Vagina (tissue), 2 donors: ENCODE measurements at regions not wholly inside any gene's neighbourhood (a gene's known extent, or its start where the extent isn't known, plus 50 kb on each side); places are given as distances from the start of the nearest gene placed in this dataset.

Experiments
- DNase-seq, 2 donors: peaks; one replicate each; pipeline ENCODE4 v3.0.0-alpha.2; 2017; ENCODE audit errors: extremely low spot score in 2 of 2
- H3K27ac ChIP-seq: fragments of 200-600 bp; sonication (generic); one replicate; pipeline ENCODE4 v1.5.1; 2019
- H3K27me3 ChIP-seq: fragments of 200-600 bp; sonication (generic); one replicate; pipeline ENCODE4 v1.5.1; 2019
- H3K36me3 ChIP-seq, 2 donors: fragments of 200-600 bp; sonication (generic); one replicate each; pipeline ENCODE4 v1.5.1; 2017 to 2019
- H3K4me1 ChIP-seq: fragments of 200-600 bp; sonication (generic); one replicate; pipeline ENCODE4 v1.5.1; 2019
- H3K4me3 ChIP-seq, 2 donors: fragments of 200-600 bp; sonication (generic); 1 replicate in 1 of 2; 2 replicates in 1 of 2; pipeline ENCODE4 v1.5.1; 2016 to 2019
- H3K9me3 ChIP-seq: fragments of 200-600 bp; sonication (generic); one replicate; pipeline ENCODE4 v1.5.1; 2019
- POLR2A ChIP-seq, 2 donors: fragments of 450-650 bp; IDR thresholded peaks; one replicate each; pipeline ENCODE4 v1.6.1; 2017; ENCODE audit warnings: antibody characterized with exemption in 2 of 2, mild to moderate bottlenecking in 2 of 2, moderate library complexity in 2 of 2
- POLR2AphosphoS5 ChIP-seq, 2 donors: sonication (generic); formaldehyde crosslinking; IDR thresholded peaks; one replicate each; pipeline ENCODE4 v1.9.0; 2017; ENCODE audit warnings: antibody characterized with exemption in 2 of 2, mild to moderate bottlenecking in 2 of 2, low read depth in 1 of 2; ENCODE audit not compliant: insufficient read depth in 1 of 2
- intact Hi-C: fragments of 100-400 bp; cut with DNase I; formaldehyde crosslinking; loops from one replicate; pipeline ENCODE4 v1.15.1; 2023
- TF ChIP-seq, protein P1 (sequence below), 3 experiments: fragments of 450-650 bp in 2 of 3; fragments of 200-600 bp in 1 of 3; sonication (generic) in 1 of 3; IDR thresholded peaks; one replicate each; pipeline ENCODE4 v1.5.1; 2017 to 2019; ENCODE audit warnings: antibody characterized with exemption in 3 of 3, mild to moderate bottlenecking in 2 of 3, moderate library complexity in 2 of 3

DNA sequence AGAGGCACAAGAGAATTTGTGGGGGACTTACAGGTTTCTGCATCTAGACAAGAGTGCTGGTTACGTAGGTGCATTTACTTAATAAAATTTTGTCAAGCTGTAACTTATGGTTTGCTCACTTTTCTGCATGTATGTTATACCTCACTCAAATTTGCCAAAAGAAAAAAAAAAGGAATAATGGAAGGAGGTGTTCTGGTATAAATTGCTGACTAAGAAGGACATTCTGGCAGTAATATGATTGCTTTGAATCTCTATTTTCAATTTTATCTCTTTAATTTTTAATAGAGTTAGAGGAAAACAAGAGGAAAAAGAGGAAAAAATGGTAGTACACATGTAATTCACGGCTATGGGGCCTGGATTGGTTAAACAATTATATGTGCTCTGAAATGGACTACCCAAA is 119.5 kb downstream of the DUSP10 start:
- DNase-seq = no peak
- no peaks in the 10 kb centered on the region for H3K9me3 ChIP-seq
- H3K4me3 ChIP-seq = no peak overlapping the region
- TF ChIP-seq POLR2AphosphoS5 (IDR thresholded peaks at IDR 0.05; ENCODE audit: insufficient read depth in 1 of 2, low read depth in 1 of 2) = no peak
- TF ChIP-seq, protein P1, sequence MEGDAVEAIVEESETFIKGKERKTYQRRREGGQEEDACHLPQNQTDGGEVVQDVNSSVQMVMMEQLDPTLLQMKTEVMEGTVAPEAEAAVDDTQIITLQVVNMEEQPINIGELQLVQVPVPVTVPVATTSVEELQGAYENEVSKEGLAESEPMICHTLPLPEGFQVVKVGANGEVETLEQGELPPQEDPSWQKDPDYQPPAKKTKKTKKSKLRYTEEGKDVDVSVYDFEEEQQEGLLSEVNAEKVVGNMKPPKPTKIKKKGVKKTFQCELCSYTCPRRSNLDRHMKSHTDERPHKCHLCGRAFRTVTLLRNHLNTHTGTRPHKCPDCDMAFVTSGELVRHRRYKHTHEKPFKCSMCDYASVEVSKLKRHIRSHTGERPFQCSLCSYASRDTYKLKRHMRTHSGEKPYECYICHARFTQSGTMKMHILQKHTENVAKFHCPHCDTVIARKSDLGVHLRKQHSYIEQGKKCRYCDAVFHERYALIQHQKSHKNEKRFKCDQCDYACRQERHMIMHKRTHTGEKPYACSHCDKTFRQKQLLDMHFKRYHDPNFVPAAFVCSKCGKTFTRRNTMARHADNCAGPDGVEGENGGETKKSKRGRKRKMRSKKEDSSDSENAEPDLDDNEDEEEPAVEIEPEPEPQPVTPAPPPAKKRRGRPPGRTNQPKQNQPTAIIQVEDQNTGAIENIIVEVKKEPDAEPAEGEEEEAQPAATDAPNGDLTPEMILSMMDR (IDR thresholded peaks at IDR 0.05) = no peak
- no peak for TF ChIP-seq POLR2A (IDR thresholded peaks at IDR 0.05)
- H3K4me1 ChIP-seq = no peaks in the 10 kb centered on the region
- intact Hi-C loops = no loop called here
- H3K36me3 ChIP-seq = no peaks in the 10 kb centered on the region
- H3K27ac ChIP-seq = no peak overlapping the region
- H3K27me3 ChIP-seq = no peaks in the 10 kb centered on the region

DNA sequence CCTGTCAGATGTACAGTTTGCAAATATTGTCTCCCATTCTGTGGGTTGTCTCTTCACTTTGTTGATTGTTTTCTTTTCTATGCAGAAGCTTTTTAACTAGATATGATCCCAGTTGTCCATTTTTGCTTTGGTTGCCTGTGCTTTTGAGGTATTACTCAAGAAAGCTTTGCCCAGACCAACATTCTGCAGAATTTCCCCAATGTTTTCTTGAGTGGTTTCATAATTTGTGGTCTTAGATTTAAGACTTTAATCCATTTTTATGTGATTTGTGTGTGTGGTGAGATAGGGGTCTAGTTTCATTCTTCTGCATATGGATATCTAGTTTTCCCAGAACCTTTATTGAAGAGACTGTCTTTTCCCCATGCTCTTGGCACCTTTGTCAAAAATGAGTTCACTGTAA is 116.9 kb downstream of the DUSP10 start:
- H3K4me1 ChIP-seq = no peaks in the 10 kb centered on the region
- H3K36me3 ChIP-seq = no peaks in the 10 kb centered on the region
- TF ChIP-seq POLR2AphosphoS5 (IDR thresholded peaks at IDR 0.05; ENCODE audit: insufficient read depth in 1 of 2, low read depth in 1 of 2) = no peak
- TF ChIP-seq POLR2A (IDR thresholded peaks at IDR 0.05) = no peak
- TF ChIP-seq, protein P1 (IDR thresholded peaks at IDR 0.05) = no peak
- no peak overlapping the region for H3K27ac ChIP-seq
- intact Hi-C loops = no loop called here
- no peaks in the 10 kb centered on the region for H3K9me3 ChIP-seq
- no peak overlapping the region for H3K4me3 ChIP-seq
- DNase-seq = no peak
- H3K27me3 ChIP-seq = no peaks in the 10 kb centered on the region

DNA sequence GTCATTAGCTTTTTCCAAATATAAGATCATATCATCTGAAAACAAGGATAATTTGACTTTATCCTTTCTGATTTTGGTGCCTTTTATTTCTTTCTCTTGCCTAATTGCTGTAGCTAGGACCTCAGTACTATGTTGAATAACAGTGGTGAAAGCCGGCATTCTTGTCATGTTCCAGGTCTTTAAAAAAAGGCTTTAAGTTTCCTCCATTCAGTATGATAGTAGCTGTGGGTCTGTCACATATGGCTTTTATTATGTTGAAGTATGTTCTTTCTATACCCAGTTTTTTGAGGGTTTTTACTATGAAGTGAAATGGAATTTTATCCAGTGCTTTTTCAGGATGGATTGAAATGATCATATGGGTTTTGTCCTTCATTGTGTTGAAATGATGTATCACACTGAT is 115.8 kb downstream of the DUSP10 start:
- DNase-seq = no peak
- no peaks in the 10 kb centered on the region for H3K27me3 ChIP-seq
- no peaks in the 10 kb centered on the region for H3K9me3 ChIP-seq
- no peaks in the 10 kb centered on the region for H3K4me1 ChIP-seq
- no peak overlapping the region for H3K27ac ChIP-seq
- H3K4me3 ChIP-seq = no peak overlapping the region
- no peaks in the 10 kb centered on the region for H3K36me3 ChIP-seq
- TF ChIP-seq, protein P1 (IDR thresholded peaks at IDR 0.05) = no peak
- no peak for TF ChIP-seq POLR2A (IDR thresholded peaks at IDR 0.05)
- intact Hi-C loops = no loop called here

- no peaks in the 10 kb centered on the region for H3K4me1 ChIP-seq
- no peak for DNase-seq
- no peaks in the 10 kb centered on the region for H3K36me3 ChIP-seq
- no peak overlapping the region for H3K4me3 ChIP-seq
- intact Hi-C loops = no loop called here
- H3K9me3 ChIP-seq = no peaks in the 10 kb centered on the region
- no peak overlapping the region for H3K27ac ChIP-seq
- H3K27me3 ChIP-seq = no peaks in the 10 kb centered on the region
- TF ChIP-seq, protein P1 (IDR thresholded peaks at IDR 0.05) = no peak
- no peak for TF ChIP-seq POLR2AphosphoS5 (IDR thresholded peaks at IDR 0.05; ENCODE audit: insufficient read depth in 1 of 2, low read depth in 1 of 2)
- no peak for TF ChIP-seq POLR2A (IDR thresholded peaks at IDR 0.05)
Measured at GRCh38 chr1:221630236-221630635, 111.7 kb downstream of the DUSP10 start.

GRCh38 chr1:221631556-221631955 is 110.3 kb downstream of the DUSP10 start:
- TF ChIP-seq POLR2A (IDR thresholded peaks at IDR 0.05) (no peak), POLR2AphosphoS5 (IDR thresholded peaks at IDR 0.05; ENCODE audit: insufficient read depth in 1 of 2, low read depth in 1 of 2) (no peak)
- TF ChIP-seq, protein P1 (IDR thresholded peaks at IDR 0.05) = no peak
- Histone ChIP-seq H3K27ac (no peak overlapping the region), H3K27me3 (no peaks in the 10 kb centered on the region), H3K9me3 (no peaks in the 10 kb centered on the region), H3K4me3 (no peak overlapping the region), H3K36me3 (no peaks in the 10 kb centered on the region), H3K4me1 (no peaks in the 10 kb centered on the region)
- DNase-seq = no peak
- intact Hi-C loops = no loop called here
